Activated T-cell treated with anti-CD3 and anti-CD28 coated beads, Interleukin-2, amount 50 U/mL, for 72 hours (primary cell): ENCODE measurements at regions not wholly inside any gene's neighbourhood (a gene's known extent, or its start where the extent isn't known, plus 50 kb on each side); places are given as distances from the start of the nearest gene placed in this dataset.

Source experiments
- ATAC-seq, 2 donors: fragments of 150-1000 bp; cut with Tn5 transposase; replicated peaks in 1 of 2; 2 replicates each; pipeline ENCODE4 v1.10.0; 2021; ENCODE audit warnings: moderate library complexity in 2 of 2, mild to moderate bottlenecking in 1 of 2
- DNase-seq, 2 donors: peaks; one replicate each; pipeline ENCODE4 v3.0.0; 2021 to 2022; ENCODE audit warnings: mixed read lengths in 1 of 2
- H3K27ac Mint-ChIP-seq: one replicate; pipeline ENCODE4 v1.8.0; 2022; ENCODE audit warnings: mild to moderate bottlenecking, moderate library complexity, mixed read lengths
- H3K27me3 Mint-ChIP-seq: one replicate; pipeline ENCODE4 v1.8.0; 2022; ENCODE audit warnings: low read depth, mixed read lengths
- H3K36me3 Mint-ChIP-seq, 2 donors: one replicate each; pipeline ENCODE4 v1.8.0; 2022; ENCODE audit warnings: mixed read lengths in 2 of 2, mild to moderate bottlenecking in 1 of 2; ENCODE audit not compliant: insufficient read depth in 2 of 2
- H3K4me1 Mint-ChIP-seq: one replicate; pipeline ENCODE4 v1.8.0; 2022; ENCODE audit warnings: low read depth, mixed read lengths
- H3K4me3 Mint-ChIP-seq, 2 donors: one replicate each; pipeline ENCODE4 v1.8.0; 2022; ENCODE audit warnings: mild to moderate bottlenecking in 2 of 2, mixed read lengths in 2 of 2, moderate library complexity in 2 of 2
- H3K9me3 Mint-ChIP-seq, 2 donors: one replicate each; pipeline ENCODE4 v1.8.0; 2022; ENCODE audit warnings: mixed read lengths in 2 of 2

DNA sequence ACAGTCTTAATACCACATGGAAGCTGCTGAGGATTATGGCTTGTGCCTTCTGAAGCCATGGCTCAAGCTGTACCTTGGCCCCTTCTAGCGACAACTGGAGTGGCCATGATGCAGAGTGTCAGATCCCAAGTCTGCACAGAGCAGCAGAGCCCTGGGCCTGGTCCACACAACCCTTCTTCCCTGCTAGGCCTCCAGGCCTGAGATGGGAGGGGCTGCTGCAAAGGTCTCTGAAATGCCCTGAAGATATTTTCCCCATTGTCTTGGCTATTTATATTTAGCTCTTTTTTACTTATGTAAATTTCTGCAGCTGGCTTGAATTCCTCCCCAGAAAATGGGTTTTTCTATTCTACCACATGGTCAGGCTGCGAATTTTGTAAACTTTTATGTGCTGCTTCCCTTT is 804.6 kb upstream of the ZWINT start:
- H3K9me3 Mint-ChIP-seq, result peaks cover 5 to 9% of the 10 kb centered on the region in 2 donors
- H3K27me3 Mint-ChIP-seq, result no peaks in the 10 kb centered on the region
- ATAC-seq (no peak), DNase-seq (no peak)
- H3K4me1 Mint-ChIP-seq, result no peaks in the 10 kb centered on the region
- no peak overlapping the region for H3K4me3 Mint-ChIP-seq
- no peak overlapping the region for H3K27ac Mint-ChIP-seq
- H3K36me3 Mint-ChIP-seq, result peaks cover 0 to 2% of the 10 kb centered on the region in 2 donors

DNA sequence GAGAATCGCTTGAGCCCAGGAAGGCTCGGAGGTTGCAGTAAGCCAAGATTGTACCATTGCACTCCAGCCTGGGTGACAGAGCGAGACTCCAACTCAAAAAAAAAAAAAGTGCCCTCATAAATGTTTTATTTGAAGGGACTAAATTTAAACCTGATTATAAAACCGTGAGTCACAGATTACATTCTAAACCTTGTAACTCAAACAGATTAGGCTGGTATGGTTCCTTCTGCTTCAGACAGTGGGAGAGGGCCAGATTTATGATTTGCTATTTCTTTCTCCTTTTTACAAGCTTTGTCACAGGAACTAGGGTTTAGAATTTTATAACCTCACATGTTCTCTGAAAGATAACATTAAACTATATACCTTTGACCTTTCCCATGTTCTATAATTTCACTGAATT is 801.2 kb upstream of the ZWINT start:
- Mint-ChIP-seq H3K4me3 (no peak overlapping the region), H3K27ac (no peak overlapping the region), H3K27me3 (no peaks in the 10 kb centered on the region), H3K4me1 (no peaks in the 10 kb centered on the region), H3K9me3 (peaks cover 5 to 6% of the 10 kb centered on the region in 2 donors), H3K36me3 (no peaks in the 10 kb centered on the region)
- DNase-seq, result no peak
- no peak for ATAC-seq

DNA sequence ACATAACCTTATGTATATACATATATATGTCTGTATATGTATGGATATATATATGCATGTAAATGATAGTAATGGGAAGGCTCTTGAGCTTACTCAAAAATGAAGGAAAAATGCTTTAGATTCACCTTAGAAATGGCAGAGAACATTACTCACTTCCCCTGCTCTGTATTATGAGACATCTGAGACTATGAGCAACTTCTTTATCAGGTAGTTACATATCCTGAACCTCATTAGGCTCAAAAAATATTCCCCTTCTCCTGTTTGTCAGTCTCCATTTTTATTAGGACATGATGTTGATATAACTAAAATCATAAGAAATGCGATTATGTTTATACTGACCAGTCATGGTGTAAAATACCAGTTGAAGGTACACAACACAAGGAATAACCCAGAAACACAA is 800.1 kb upstream of the ZWINT start:
- H3K36me3 Mint-ChIP-seq, result no peaks in the 10 kb centered on the region
- ATAC-seq, result no peak
- no peaks in the 10 kb centered on the region for H3K27me3 Mint-ChIP-seq
- H3K9me3 Mint-ChIP-seq, result peaks cover 5 to 6% of the 10 kb centered on the region in 2 donors
- no peak for DNase-seq
- H3K27ac Mint-ChIP-seq, result no peak overlapping the region
- H3K4me3 Mint-ChIP-seq, result no peak overlapping the region
- H3K4me1 Mint-ChIP-seq, result no peaks in the 10 kb centered on the region

DNA sequence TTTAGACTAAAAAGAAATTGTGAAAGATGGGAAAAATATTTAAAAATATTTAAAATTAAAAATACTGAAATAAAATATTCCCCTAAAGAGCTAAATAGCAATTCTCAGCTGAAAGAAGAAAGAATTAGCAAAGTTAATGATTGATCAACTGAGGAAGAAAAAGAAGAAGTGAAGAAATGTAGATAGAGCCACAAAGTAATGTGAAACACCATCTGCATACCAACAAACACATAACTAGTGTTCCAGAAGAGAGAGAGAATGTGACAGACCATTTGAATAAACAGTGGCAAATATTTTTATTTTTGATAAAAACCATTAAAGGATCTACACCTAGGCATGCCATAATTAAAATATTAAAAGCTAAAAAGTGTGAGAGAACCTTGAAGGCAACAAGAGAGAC is 784.5 kb upstream of the ZWINT start:
- no peak overlapping the region for H3K4me3 Mint-ChIP-seq
- H3K27me3 Mint-ChIP-seq, result no peaks in the 10 kb centered on the region
- no peak overlapping the region for H3K27ac Mint-ChIP-seq
- peaks cover 7 to 9% of the 10 kb centered on the region in 2 donors for H3K9me3 Mint-ChIP-seq
- ATAC-seq (no peak), DNase-seq (no peak)
- no peaks in the 10 kb centered on the region for H3K36me3 Mint-ChIP-seq
- no peaks in the 10 kb centered on the region for H3K4me1 Mint-ChIP-seq

DNA sequence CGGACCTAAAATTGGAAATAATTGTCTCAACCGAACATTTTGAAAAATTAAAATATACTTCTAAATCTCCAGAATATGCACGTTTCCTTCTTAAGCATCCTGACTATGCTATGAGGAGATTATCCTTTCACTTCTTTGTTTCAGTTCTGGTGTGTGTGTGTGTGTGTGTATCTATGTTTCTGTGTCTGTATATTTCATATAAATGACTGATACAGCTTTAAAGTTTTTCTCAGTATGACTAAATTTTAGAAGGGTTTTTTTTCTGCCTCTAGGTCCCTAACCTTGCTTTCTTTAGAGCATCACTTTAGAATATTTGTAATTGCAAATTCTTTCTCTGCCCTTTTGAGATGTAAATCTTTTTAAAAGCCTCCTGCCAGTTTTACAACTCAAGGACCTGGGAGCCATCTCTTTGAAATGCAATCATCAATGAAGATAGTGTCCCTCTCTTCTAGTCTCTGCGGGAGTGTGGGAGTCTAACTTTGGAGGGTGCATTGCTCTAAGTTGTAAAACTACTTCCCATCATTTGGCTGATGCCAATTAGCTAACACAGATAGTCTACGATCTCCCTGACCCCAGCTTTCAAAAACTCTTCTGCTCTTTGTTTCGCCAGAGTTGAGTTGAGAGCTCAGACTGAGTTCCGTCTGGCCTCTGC is 782.0 kb upstream of the ZWINT start:
- no peak for DNase-seq
- Mint-ChIP-seq H3K9me3 (peaks cover 5 to 14% of the 10 kb centered on the region in 2 donors), H3K27ac (no peak overlapping the region), H3K4me3 (no peak overlapping the region), H3K36me3 (no peaks in the 10 kb centered on the region), H3K4me1 (no peaks in the 10 kb centered on the region), H3K27me3 (no peaks in the 10 kb centered on the region)
- no peak for ATAC-seq

DNA sequence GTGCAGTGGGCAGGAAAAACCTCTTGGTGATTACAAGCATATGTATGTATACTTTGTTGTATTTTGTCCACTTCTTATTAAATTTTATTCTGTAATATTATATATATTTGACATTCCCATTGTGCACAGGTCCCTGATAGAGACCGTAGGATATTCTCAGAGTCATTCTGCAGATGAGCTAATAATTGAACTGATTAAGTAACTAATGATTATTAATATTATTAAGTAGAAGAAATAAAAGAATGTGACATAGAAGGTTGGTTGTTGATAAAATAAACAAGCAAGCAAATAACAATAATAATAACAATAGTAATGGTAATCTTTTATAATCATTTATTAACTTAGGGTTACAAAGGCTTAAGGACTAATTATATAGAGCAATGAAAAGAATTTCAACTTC is 780.6 kb upstream of the ZWINT start:
- Mint-ChIP-seq H3K9me3 (peaks cover 5 to 13% of the 10 kb centered on the region in 2 donors), H3K36me3 (no peaks in the 10 kb centered on the region), H3K27me3 (no peaks in the 10 kb centered on the region), H3K27ac (no peak overlapping the region), H3K4me1 (no peaks in the 10 kb centered on the region), H3K4me3 (no peak overlapping the region)
- DNase-seq (no peak), ATAC-seq (no peak)

DNA sequence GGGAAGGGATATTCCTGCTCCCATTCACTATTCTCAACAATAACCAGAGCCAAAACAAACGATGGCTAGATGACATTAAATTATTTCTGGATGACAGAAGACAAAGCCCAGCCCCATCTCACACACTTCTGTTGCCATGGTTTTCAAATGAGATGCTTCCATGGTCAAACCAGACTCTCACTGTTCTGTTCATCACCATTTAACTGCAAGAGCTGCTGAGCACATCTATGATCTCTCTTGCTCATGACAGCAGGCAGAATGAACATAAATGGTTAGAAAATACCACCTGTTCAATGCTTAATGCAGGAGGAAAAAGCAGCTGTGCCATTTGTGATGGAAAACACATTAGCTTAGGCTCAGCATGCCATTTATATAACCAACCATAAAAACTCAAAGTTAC is 758.6 kb upstream of the ZWINT start:
- no peaks in the 10 kb centered on the region for H3K4me1 Mint-ChIP-seq
- no peak for DNase-seq
- no peak overlapping the region for H3K4me3 Mint-ChIP-seq

DNA sequence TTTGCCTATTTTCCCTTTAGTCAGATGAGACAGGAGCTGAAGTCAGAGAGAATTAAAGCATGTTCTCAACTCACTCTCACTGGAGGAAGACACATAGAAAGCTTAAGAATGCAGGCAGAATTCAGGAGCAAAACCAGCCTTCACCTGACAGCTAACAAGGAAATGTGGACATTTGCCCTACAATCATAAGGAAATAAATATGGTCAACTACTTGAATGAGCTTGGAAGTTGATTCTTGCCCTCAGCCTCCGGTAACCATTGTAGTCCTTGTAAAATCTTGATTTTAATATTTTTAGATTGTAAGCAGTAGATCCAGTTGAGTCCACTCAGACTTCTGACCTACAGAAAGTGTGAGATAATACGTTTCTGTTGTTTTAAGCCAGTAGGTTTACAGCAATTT is 752.5 kb upstream of the ZWINT start:
- DNase-seq, result no peak
- Mint-ChIP-seq H3K9me3 (peaks cover 3 to 9% of the 10 kb centered on the region in 2 donors), H3K4me1 (no peaks in the 10 kb centered on the region), H3K27me3 (no peaks in the 10 kb centered on the region), H3K27ac (no peak overlapping the region), H3K36me3 (no peaks in the 10 kb centered on the region), H3K4me3 (no peak overlapping the region)
- ATAC-seq, result no peak

More for the DNA sequence above, 758.6 kb upstream of the ZWINT start:
- Mint-ChIP-seq H3K9me3 (peaks cover 1 to 4% of the 10 kb centered on the region in 2 donors), H3K36me3 (no peaks in the 10 kb centered on the region), H3K27me3 (no peaks in the 10 kb centered on the region), H3K27ac (no peak overlapping the region)
- ATAC-seq, result no peak

DNA sequence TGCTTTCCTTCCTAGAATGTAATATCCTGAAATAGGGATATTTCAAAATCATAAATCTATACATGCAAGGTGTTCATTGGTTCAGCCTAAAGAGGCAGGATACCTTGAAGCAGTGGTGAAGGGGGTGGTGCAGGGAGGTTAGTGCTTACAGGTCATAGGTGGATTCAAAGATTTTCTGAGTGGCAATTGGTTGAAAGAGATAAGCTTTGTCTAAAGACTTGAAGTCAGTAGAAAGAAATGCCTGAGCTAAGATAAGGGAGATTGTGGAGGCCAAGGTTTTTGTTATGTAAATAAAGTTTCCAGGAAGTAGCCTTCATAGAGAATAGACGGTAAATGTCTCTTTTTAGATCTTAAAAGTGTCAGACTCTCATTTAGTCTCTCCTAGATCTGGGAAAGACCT is 741.2 kb upstream of the ZWINT start:
- no peak overlapping the region for H3K27ac Mint-ChIP-seq
- no peak for ATAC-seq
- no peaks in the 10 kb centered on the region for H3K4me1 Mint-ChIP-seq
- peaks cover 5 to 9% of the 10 kb centered on the region in 2 donors for H3K9me3 Mint-ChIP-seq
- no peak for DNase-seq
- H3K36me3 Mint-ChIP-seq, result no peaks in the 10 kb centered on the region
- H3K27me3 Mint-ChIP-seq, result no peaks in the 10 kb centered on the region
- H3K4me3 Mint-ChIP-seq, result no peak overlapping the region

DNA sequence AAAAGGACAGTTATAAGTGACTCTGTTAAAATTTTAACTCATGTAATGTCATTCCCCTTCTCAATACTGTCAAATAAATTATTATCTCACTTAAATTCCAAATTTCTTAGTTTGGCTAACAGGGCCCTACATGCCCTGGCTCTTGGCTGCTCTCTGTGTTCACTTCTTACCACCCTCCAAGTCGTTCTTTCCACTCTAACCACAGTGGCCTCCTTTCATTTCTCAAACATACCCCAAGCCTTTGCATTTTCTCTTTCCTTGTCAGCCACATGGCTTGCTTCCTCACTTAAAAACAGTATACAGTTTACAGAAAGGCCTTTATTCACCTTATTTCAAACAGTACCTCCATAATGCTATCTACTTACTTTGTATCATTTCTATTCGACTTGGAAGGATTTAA is 737.1 kb upstream of the ZWINT start:
- H3K4me1 Mint-ChIP-seq, result no peaks in the 10 kb centered on the region
- no peak overlapping the region for H3K4me3 Mint-ChIP-seq
- DNase-seq (no peak), ATAC-seq (no peak)
- no peak overlapping the region for H3K27ac Mint-ChIP-seq
- H3K9me3 Mint-ChIP-seq, result peaks cover 5 to 9% of the 10 kb centered on the region in 2 donors
- H3K36me3 Mint-ChIP-seq, result no peaks in the 10 kb centered on the region
- no peaks in the 10 kb centered on the region for H3K27me3 Mint-ChIP-seq

DNA sequence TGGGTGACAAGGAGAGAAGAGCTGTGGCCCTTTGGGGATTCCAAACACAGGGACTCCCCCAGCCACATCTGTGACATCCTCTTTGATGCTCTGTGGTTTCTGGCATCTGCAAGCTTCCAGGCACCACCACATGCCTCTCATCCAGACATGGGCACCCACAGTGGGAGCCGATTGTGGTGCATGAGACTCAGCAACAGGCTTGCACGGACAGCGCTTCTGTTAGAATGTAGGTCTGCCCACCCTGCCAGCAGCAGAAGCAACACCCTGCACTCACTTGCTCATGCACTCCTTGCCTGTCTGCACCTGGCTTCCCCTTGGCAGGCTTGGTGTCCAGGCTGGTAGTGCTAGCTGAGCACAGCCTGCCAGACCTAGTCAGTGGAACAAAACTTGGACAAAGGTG is 735.0 kb upstream of the ZWINT start:
- ATAC-seq (no peak), DNase-seq (no peak)
- H3K4me3 Mint-ChIP-seq, result no peak overlapping the region
- no peak overlapping the region for H3K27ac Mint-ChIP-seq
- no peaks in the 10 kb centered on the region for H3K36me3 Mint-ChIP-seq
- H3K27me3 Mint-ChIP-seq, result no peaks in the 10 kb centered on the region
- no peaks in the 10 kb centered on the region for H3K4me1 Mint-ChIP-seq
- H3K9me3 Mint-ChIP-seq, result peaks cover 5 to 6% of the 10 kb centered on the region in 2 donors

DNA sequence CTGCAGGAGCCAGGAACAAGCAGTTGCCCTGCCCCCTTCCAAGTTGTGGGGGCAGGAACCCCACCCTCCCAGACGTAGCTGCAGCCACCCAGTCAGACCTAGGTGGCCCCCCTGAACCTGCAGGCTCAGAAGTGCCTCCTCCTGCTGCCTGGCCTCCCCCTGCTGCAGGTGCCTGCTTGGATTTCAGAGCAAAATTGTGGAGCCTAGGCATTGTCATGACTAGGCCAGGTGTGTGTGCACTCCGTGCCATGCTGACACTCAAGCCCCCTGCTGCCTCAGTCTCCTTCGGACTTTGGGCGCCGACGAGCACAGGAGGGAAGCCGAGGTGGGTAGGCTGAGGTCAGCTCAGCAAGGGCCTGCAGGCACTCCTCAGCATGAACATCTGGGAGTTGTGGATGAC is 733.9 kb upstream of the ZWINT start:
- ATAC-seq (no peak), DNase-seq (no peak)
- Mint-ChIP-seq H3K36me3 (no peaks in the 10 kb centered on the region), H3K27me3 (no peaks in the 10 kb centered on the region), H3K27ac (no peak overlapping the region), H3K4me3 (no peak overlapping the region), H3K4me1 (no peaks in the 10 kb centered on the region), H3K9me3 (peaks cover 5 to 6% of the 10 kb centered on the region in 2 donors)

DNA sequence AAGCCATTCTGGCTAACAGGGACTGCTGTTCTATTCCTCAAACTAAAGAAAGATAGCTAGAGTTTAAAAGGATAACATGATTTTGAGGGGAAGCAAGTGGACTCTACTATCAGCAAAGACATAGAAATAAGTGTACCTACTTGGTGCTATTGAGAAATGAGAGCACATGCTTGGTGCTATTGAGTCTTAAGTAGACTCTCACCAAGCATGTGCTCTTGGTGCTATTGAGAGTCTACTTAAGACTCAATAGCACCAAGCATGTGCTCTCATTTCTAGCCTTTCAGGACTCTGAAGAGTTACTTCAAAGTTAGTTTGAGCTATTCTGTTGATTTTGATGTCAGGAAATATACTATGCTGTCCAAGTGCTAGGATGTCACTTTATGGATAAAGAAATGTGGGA is 733.0 kb upstream of the ZWINT start:
- ATAC-seq, result no peak
- no peaks in the 10 kb centered on the region for H3K36me3 Mint-ChIP-seq
- no peak overlapping the region for H3K27ac Mint-ChIP-seq
- no peaks in the 10 kb centered on the region for H3K27me3 Mint-ChIP-seq
- peaks cover 5 to 6% of the 10 kb centered on the region in 2 donors for H3K9me3 Mint-ChIP-seq
- DNase-seq, result no peak
- H3K4me1 Mint-ChIP-seq, result no peaks in the 10 kb centered on the region
- no peak overlapping the region for H3K4me3 Mint-ChIP-seq

DNA sequence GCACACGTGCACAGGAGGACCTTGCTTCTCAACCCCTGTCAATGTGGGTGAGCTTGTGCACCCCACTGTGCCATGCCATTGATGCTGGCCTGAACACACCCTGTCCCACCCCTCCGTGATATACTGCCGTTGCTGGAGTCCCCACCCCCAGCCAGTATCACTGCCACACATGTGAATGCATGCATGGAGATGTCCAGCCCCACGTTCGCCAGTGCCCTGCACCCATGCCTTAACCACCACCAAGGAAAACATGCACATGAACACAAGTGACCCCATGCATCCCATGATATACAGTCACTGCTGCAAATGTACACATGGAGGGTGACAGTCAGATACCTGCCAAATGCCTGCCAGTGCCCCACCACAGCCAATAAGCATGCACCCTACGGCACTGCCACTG is 692.5 kb upstream of the ZWINT start:
- ATAC-seq (no peak), DNase-seq (no peak)
- Mint-ChIP-seq H3K27ac (no peak overlapping the region), H3K27me3 (no peaks in the 10 kb centered on the region), H3K4me3 (no peak overlapping the region), H3K36me3 (peaks cover 0 to 2% of the 10 kb centered on the region in 2 donors), H3K4me1 (no peaks in the 10 kb centered on the region), H3K9me3 (peaks cover 13 to 16% of the 10 kb centered on the region in 2 donors)
